Heart right ventricle (tissue), 16 donors: ENCODE measurements at regions not wholly inside any gene's neighbourhood (a gene's known extent, or its start where the extent isn't known, plus 50 kb on each side); places are given as distances from the start of the nearest gene placed in this dataset.

ENCODE experiments used
- ATAC-seq, 8 donors: fragments of 200-7000 bp; cut with Tn5 transposase; one replicate each; pipeline ENCODE4 v1.9.1; 2020; ENCODE audit warnings: mild to moderate bottlenecking in 8 of 8, moderate library complexity in 8 of 8, moderate number of reproducible peaks in 1 of 8
- DNase-seq, 2 donors: peaks; one replicate each; pipeline ENCODE4 v3.0.0-alpha.2; 2020
- H3K27ac ChIP-seq, 10 donors: fragments of 200-600 bp; sonication (generic) in 2 of 10; one replicate each; pipeline versions ENCODE4 v1.5.0 to v1.8.0; 2020 to 2022; ENCODE audit warnings: mild to moderate bottlenecking in 3 of 10
- H3K27me3 ChIP-seq, 7 donors: fragments of 200-600 bp; one replicate each; pipeline ENCODE4 v1.8.0; 2021 to 2022; ENCODE audit warnings: mild to moderate bottlenecking in 2 of 7
- H3K36me3 ChIP-seq, 9 donors: fragments of 200-600 bp; sonication (generic) in 1 of 9; one replicate each; pipeline versions ENCODE4 v1.5.0 to v1.8.0; 2020 to 2022; ENCODE audit warnings: mild to moderate bottlenecking in 2 of 9
- H3K4me1 ChIP-seq, 9 donors: fragments of 200-600 bp; sonication (generic) in 1 of 9; one replicate each; pipeline versions ENCODE4 v1.5.0 to v1.8.0; 2020 to 2022; ENCODE audit warnings: mild to moderate bottlenecking in 4 of 9
- H3K4me3 ChIP-seq, 10 donors: fragments of 200-600 bp; sonication (generic) in 2 of 10; one replicate each; pipeline versions ENCODE4 v1.5.0 to v1.8.0; 2020 to 2022; ENCODE audit warnings: mild to moderate bottlenecking in 7 of 10, moderate library complexity in 2 of 10
- H3K9me3 ChIP-seq, 11 donors: fragments of 200-600 bp in 10 of 11; sonication (generic) in 2 of 11; one replicate each; pipeline versions ENCODE4 v1.5.0 to v1.8.0; 2013 to 2022; ENCODE audit warnings: mild to moderate bottlenecking in 2 of 11, control low read depth in 1 of 11, moderate library complexity in 1 of 11
- CTCF ChIP-seq, 9 donors: fragments of 200-600 bp; sonication (generic) in 2 of 9; IDR thresholded peaks; one replicate each; pipeline versions ENCODE4 v1.5.0 to v1.8.0; 2021 to 2022; ENCODE audit warnings: antibody characterized with exemption in 9 of 9, mild to moderate bottlenecking in 5 of 9, moderate library complexity in 1 of 9
- WGBS, 2 donors: extraction: QIAGEN DNeasy Blood & Tissue Kit; methylation state at CpG; one replicate each; pipeline ENCODE4 v1.1.7; 2013; ENCODE audit warnings: inconsistent platforms in 1 of 2; 5-methylcytosine and 5-hydroxymethylcytosine counted together
- intact Hi-C, 10 donors: fragments of 100-400 bp; cut with DNase I; formaldehyde crosslinking; loops; one replicate each; pipeline versions ENCODE4 v1.11.1 to v1.14.2; 2022
- donor health status: Arrhythmogenic right ventricular cardiomyopathy.
- donor health status: ischemic (EF 13 %, LVEDD 7.1; RV severe dilation, severe dysfunction).
- donor health status: healthy with polysubstance abuse.
- donor health status: DM: no; HTN: yes; CAD: no.
- donor health status: DM: no; HTN: no; CAD: no.
- donor health status: ischemic (EF 25% LVEDD 6.9; RV normal size, moderate dysfunction).
- donor health status: ischemic (EF 25% LVEDD 5.7; RV mildly dilated, moderate dysfunction).
- donor health status: healthy.
- donor health status: DM: yes; HTN: yes; CAD: no.
- donor health status: Ischemic cardiomyopathy.
- donor health status: ischemic (EF 35%, LVEDD 5.7; RV mildly dilated, moderate dysfunction).
- donor health status: nonischemic (EF 11% LVEDD 7.7; RV severe dilation, severe dysfunction).
- donor health status: DM: yes; HTN: yes; CAD: no.
- donor health status: PGD.
- donor health status: ischemic (EF 29% LVEDD 5.4; RV normal size, mild dysfunction).
- donor health status: nonischemic (EF 23%, LVEDD 6.1; RV moderate dilation, normal function).

- no peak for ATAC-seq
- no peak for DNase-seq
- H3K9me3 ChIP-seq, result no peaks in the 10 kb centered on the region
- intact Hi-C loops, result loop anchor here in 1 of 10 donors (10.0 kb wide), 2 partner anchors 883 to 913 kb away; no protein-coding TSS in a partner anchor
- H3K4me1 ChIP-seq, result peaks cover 0 to 20% (median 9%) of the 10 kb centered on the region in 9 donors
- no peak for TF ChIP-seq CTCF (IDR thresholded peaks at IDR 0.05)
- no peak overlapping the region for H3K4me3 ChIP-seq
- H3K27ac ChIP-seq, result no peak overlapping the region
- H3K36me3 ChIP-seq, result peaks cover 0 to 25% (median 15%) of the 10 kb centered on the region in 9 donors
- WGBS, 2 donors, result 89 to 91% methylated on average over 6 of the region's 6 CpGs
- no peaks in the 10 kb centered on the region for H3K27me3 ChIP-seq
Observed at GRCh38 chr13:73718246-73718645, 416.0 kb downstream of the KLF12 start.

DNA sequence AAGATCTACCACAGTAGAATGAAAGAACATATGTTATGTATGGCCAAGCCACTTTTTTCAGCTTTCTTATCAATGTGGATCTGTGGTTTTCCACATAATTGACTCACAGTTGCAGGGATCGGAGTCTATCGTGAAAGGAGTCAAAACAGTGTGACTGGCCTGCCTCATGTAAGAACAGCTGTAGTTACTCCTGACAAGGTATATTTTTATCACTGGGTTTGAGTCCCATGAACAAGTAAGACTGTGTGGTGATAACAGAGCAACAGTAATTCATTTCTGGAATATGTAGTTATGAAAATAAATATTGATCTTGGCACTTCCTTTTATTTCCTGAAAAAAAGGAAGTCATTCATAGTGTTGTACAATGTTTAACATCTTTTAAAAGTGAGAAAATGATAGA, 416.6 kb downstream of the KLF12 start:
- Histone ChIP-seq H3K27ac (no peak overlapping the region), H3K36me3 (peaks cover 0 to 31% (median 19%) of the 10 kb centered on the region in 9 donors), H3K4me1 (peaks cover 0 to 20% (median 9%) of the 10 kb centered on the region in 9 donors), H3K9me3 (no peaks in the 10 kb centered on the region), H3K27me3 (no peaks in the 10 kb centered on the region), H3K4me3 (no peak overlapping the region)
- WGBS, 2 donors, result 23 to 50% methylated on average over 2 of the region's 2 CpGs
- intact Hi-C loops, result loop anchor here in 1 of 10 donors (10.0 kb wide), 2 partner anchors 883 to 913 kb away; no protein-coding TSS in a partner anchor
- ATAC-seq, result peak in 1 of 8 donors; percentile 52
- DNase-seq, result no peak
- TF ChIP-seq CTCF (IDR thresholded peaks at IDR 0.05), result no peak

- no peak for TF ChIP-seq CTCF (IDR thresholded peaks at IDR 0.05)
- Histone ChIP-seq H3K4me3 (no peak overlapping the region), H3K4me1 (peaks cover 0 to 20% (median 9%) of the 10 kb centered on the region in 9 donors), H3K27ac (peak overlapping the region in 1 of 10 donors; percentile 18), H3K36me3 (peaks cover 0 to 47% (median 19%) of the 10 kb centered on the region in 9 donors), H3K9me3 (no peaks in the 10 kb centered on the region), H3K27me3 (no peaks in the 10 kb centered on the region)
- intact Hi-C loops, result loop anchor here in 1 of 10 donors (10.0 kb wide), 2 partner anchors 881 to 911 kb away; no protein-coding TSS in a partner anchor
- DNase-seq (no peak), ATAC-seq (no peak)
- WGBS, 2 donors, result 78 to 84% methylated on average over 2 of the region's 2 CpGs
Observed at GRCh38 chr13:73715911-73716510, 418.2 kb downstream of the KLF12 start.

GRCh38 chr13:73715114-73715910, 418.9 kb downstream of the KLF12 start:
- Histone ChIP-seq H3K27ac (peak overlapping the region in 1 of 10 donors; percentile 24), H3K36me3 (peaks cover 0 to 54% (median 19%) of the 10 kb centered on the region in 9 donors)

More at GRCh38 chr13:73715114-73715910, 418.9 kb downstream of the KLF12 start:
- no peak overlapping the region for H3K4me3 ChIP-seq
- no peak for ATAC-seq
- DNase-seq, result no peak
- intact Hi-C loops, result loop anchor here in 1 of 10 donors (10.0 kb wide), 2 partner anchors 881 to 911 kb away; no protein-coding TSS in a partner anchor
- 96 to 97% methylated on average over 15 of the region's 15 CpGs for WGBS, 2 donors
- H3K9me3 ChIP-seq, result no peaks in the 10 kb centered on the region
- H3K27me3 ChIP-seq, result no peaks in the 10 kb centered on the region
- H3K4me1 ChIP-seq, result peaks cover 0 to 20% (median 9%) of the 10 kb centered on the region in 9 donors
- TF ChIP-seq CTCF (IDR thresholded peaks at IDR 0.05), result no peak
